ENCODE measurements at regions not wholly inside any gene's neighbourhood (a gene's known extent, or its start where the extent isn't known, plus 50 kb on each side); places are given as distances from the start of the nearest gene placed in this dataset.

GRCh38 chr4:117357866-117358265 is 272.5 kb upstream of the TRAM1L1 start:
- TF ChIP-seq CTCF (conservative IDR thresholded peaks at IDR 0.05 in 1 of 2, IDR thresholded peaks at IDR 0.05 in 1 of 2; ENCODE audit: extremely low read depth in 1 of 2, insufficient read depth in 1 of 2, low read depth in 1 of 2, low read length in 2 of 2) (no peak), EZH2 (IDR thresholded peaks at IDR 0.05; ENCODE audit: borderline replicate concordance, low read length) (no peak)
